GM10248 (cell line): ENCODE measurements at regions not wholly inside any gene's neighbourhood (a gene's known extent, or its start where the extent isn't known, plus 50 kb on each side); places are given as distances from the start of the nearest gene placed in this dataset.
"Not testable (repeated sequence)": the region's sequence is repeated elsewhere in the genome, so short reads cannot be mapped to it uniquely, and the experiment has no call there.

Source experiments
- CTCF ChIA-PET: fragments of 300-600 bp; sonication (Branson Sonifier 250); formaldehyde crosslinking; extraction: SDS; loops from one replicate; lab custom pipeline; 2021; ENCODE audit warnings: antibody characterized with exemption; lab: Yijun Ruan, JAX
- POLR2A ChIA-PET: fragments of 350-650 bp; sonication (Branson Sonifier 250); formaldehyde crosslinking; extraction: SDS; loops from one replicate; lab custom pipeline; 2020; ENCODE audit warnings: antibody characterized with exemption; lab: Yijun Ruan, JAX
- DNase-seq: peaks from one replicate; pipeline ENCODE4 v3.0.0; 2012; ENCODE audit errors: extremely low spot score
- TF ChIP-seq, protein P1 (sequence below): IDR thresholded peaks from 2 replicates; pipeline ENCODE4 v1.5.1; 2012; ENCODE audit warnings: mild to moderate bottlenecking, low read depth; ENCODE audit errors: extremely low read depth, missing control alignments, control extremely low read depth

DNA sequence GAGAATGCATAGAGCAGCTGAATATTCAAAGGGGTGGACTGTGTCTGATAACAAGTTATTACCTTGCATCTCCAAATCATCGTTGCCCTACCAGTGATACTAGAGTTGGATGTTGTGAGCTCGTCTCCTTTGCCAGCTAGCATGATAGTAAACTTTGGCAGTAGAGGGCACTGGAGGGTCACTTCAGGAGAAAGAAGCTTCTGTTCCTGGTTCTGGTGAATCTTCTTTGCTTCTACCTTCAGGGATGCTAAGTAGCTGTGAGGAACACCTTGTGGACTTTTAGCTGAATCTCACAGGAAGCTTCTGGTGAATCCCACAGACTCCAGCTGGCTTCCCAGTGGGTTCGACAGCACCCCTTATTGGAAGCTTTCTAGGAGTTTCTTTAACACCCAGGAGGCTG, 626.6 kb upstream of the SGCD start:
- ChIA-PET POLR2A (no interaction called here), CTCF (interaction anchor here (0.6 to 1.6 kb wide), 4 partner anchors 11 to 34 kb away, joined by 3 to 4 read pairs (median 3); no protein-coding TSS in a partner anchor)
- TF ChIP-seq, protein P1, sequence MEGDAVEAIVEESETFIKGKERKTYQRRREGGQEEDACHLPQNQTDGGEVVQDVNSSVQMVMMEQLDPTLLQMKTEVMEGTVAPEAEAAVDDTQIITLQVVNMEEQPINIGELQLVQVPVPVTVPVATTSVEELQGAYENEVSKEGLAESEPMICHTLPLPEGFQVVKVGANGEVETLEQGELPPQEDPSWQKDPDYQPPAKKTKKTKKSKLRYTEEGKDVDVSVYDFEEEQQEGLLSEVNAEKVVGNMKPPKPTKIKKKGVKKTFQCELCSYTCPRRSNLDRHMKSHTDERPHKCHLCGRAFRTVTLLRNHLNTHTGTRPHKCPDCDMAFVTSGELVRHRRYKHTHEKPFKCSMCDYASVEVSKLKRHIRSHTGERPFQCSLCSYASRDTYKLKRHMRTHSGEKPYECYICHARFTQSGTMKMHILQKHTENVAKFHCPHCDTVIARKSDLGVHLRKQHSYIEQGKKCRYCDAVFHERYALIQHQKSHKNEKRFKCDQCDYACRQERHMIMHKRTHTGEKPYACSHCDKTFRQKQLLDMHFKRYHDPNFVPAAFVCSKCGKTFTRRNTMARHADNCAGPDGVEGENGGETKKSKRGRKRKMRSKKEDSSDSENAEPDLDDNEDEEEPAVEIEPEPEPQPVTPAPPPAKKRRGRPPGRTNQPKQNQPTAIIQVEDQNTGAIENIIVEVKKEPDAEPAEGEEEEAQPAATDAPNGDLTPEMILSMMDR: peak; percentile 2
- no peak for DNase-seq

DNA sequence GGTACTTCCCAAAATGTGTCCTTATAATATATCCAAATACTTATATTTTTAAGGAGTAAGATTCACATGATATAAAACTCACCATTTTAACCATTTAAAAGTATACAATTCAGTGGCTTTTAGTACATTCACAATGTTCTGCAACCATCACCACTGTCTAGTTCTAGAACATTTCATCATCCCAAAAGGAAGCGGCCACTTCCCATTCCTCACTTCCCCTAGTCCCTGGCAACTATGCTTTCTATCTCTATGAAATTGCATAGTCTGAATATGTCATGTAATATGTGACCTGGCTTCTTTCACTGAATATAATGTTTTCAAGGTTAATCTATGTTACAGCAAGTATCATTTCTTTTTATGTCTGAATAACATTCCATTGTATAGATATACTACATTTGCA, 615.1 kb upstream of the SGCD start:
- POLR2A ChIA-PET: no interaction called here
- no peak for DNase-seq
- CTCF ChIA-PET: no interaction called here
- TF ChIP-seq, protein P1: no peak

DNA sequence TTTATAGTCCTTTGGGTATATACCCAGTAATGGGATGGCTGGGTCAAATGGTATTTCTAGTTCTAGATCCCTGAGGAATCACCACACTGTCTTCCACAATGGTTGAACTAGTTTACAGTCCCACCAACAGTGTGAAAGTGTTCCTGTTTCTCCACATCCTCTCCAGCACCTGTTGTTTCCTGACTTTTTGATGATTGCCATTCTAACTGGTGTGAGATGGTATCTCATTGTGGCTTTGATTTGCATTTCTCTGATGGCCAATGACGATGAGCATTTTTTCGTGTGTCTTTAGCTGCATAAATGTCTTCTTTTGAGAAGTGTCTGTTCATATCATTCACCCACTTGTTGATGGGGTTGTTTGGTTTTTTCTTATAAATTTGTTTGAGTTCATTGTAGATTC, 612.5 kb upstream of the SGCD start:
- CTCF ChIA-PET, DNase-seq, POLR2A ChIA-PET: not testable (repeated sequence)

- POLR2A ChIA-PET: interaction anchor here (0.6 kb wide), 1 partner anchor 1299 kb away, joined by 4 read pairs; no protein-coding TSS in a partner anchor
- DNase-seq: no peak
- TF ChIP-seq, protein P1: no peak
These were observed 600.7 kb upstream of the SGCD start for GRCh38 chr5:155726267-155726666.

GRCh38 chr5:155727512-155728145, 599.3 kb upstream of the SGCD start:
- ChIA-PET CTCF (interaction anchor here (1.8 kb wide), 1 partner anchor 25 kb away, joined by 4 read pairs; no protein-coding TSS in a partner anchor), POLR2A (no interaction called here)
- TF ChIP-seq, protein P1: no peak
- DNase-seq: no peak

More at GRCh38 chr5:155726267-155726666, 600.7 kb upstream of the SGCD start:
- CTCF ChIA-PET: interaction anchor here (1.8 kb wide), 1 partner anchor 23 kb away, joined by 4 read pairs; no protein-coding TSS in a partner anchor

DNA sequence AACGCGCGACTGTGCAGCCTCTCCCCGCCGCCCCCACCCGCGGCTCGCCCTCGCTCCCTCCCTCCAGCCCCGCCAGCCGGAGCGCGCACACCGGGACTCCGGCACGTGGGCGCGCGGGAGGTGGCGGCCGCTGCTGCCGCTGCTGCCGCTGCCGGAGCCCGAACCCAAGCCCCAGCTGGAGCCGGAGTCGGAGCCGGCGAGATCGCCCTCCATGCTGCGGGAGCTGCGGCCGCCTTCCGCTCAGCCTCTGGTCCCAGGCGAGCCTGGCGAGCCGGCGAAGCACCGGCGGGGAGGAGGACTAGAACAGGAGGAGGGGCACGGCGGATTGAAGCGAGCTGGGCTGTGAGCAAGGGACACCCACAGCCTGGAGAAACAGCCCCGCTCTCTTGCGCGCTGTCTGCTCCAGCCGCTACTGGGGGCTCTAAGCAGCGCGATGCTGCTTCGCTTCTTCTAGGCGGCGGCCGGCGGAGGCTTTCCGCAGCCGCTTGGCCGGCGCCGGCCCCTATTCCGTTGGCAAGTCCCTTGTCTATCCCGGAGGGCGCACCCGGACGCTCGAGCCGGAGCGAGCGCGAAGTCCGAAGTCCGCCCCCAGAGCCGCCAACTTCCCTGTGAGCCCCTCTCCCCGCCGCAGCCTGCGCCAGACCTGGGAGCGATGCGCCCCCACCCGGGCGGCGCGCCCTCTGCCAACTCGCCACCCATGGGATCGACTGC, 598.7 kb upstream of the SGCD start:
- ChIA-PET CTCF (no interaction called here), POLR2A (no interaction called here)
- DNase-seq: no peak
- TF ChIP-seq, protein P1: no peak
